CD4-positive, CD25-positive, alpha-beta regulatory T cell (primary cell): ENCODE measurements at regions not wholly inside any gene's neighbourhood (a gene's known extent, or its start where the extent isn't known, plus 50 kb on each side); places are given as distances from the start of the nearest gene placed in this dataset.

Experiments
- ATAC-seq, 2 donors: fragments of 150-1000 bp; cut with Tn5 transposase; one replicate each; pipeline ENCODE4 v1.10.0; 2021; ENCODE audit warnings: low read depth in 2 of 2, moderate number of reproducible peaks in 2 of 2, moderate library complexity in 1 of 2
- DNase-seq, 3 donors: peaks; one replicate each; pipeline versions ENCODE4 v3.0.0 to v3.0.0-alpha.2; 2012 to 2022; ENCODE audit warnings: mixed read lengths in 1 of 3
- H3K27ac ChIP-seq: one replicate; pipeline ENCODE4 v1.7.0; 2013; ENCODE audit warnings: mild to moderate bottlenecking, low read length; ENCODE audit not compliant: insufficient read depth, poor library complexity, severe bottlenecking
- H3K27me3 ChIP-seq: one replicate; pipeline ENCODE4 v1.7.0; 2013; ENCODE audit warnings: low read length; ENCODE audit not compliant: control insufficient read depth, insufficient read depth
- H3K36me3 ChIP-seq: one replicate; pipeline ENCODE4 v1.7.0; 2013; ENCODE audit warnings: mild to moderate bottlenecking, low read length, moderate library complexity; ENCODE audit not compliant: control insufficient read depth, insufficient read depth
- H3K4me1 ChIP-seq: 2 replicates; pipeline ENCODE4 v1.7.0; 2013; ENCODE audit warnings: mild to moderate bottlenecking, low read length; ENCODE audit not compliant: insufficient read depth, control insufficient read depth, poor library complexity, severe bottlenecking
- H3K4me3 ChIP-seq: one replicate; pipeline ENCODE4 v1.7.0; 2013; ENCODE audit warnings: low read depth, mild to moderate bottlenecking, low read length, moderate library complexity
- H3K9me3 ChIP-seq, 2 experiments: 1 replicate in 1 of 2; 2 replicates in 1 of 2; pipeline ENCODE4 v1.7.0; 2013; ENCODE audit warnings: low read length in 2 of 2, mild to moderate bottlenecking in 1 of 2, moderate library complexity in 1 of 2; ENCODE audit not compliant: control insufficient read depth in 2 of 2
- H3K27ac Mint-ChIP-seq, 3 donors: one replicate each; pipeline ENCODE4 v1.8.0; 2020 to 2022; ENCODE audit warnings: mild to moderate bottlenecking in 3 of 3, mixed read lengths in 3 of 3, moderate library complexity in 2 of 3
- H3K27me3 Mint-ChIP-seq: one replicate; pipeline ENCODE4 v1.8.0; 2022; ENCODE audit warnings: mild to moderate bottlenecking, mixed read lengths
- H3K36me3 Mint-ChIP-seq: one replicate; pipeline ENCODE4 v1.8.0; 2020; ENCODE audit warnings: mixed read lengths
- H3K4me1 Mint-ChIP-seq, 4 donors: one replicate each; pipeline ENCODE4 v1.8.0; 2020 to 2022; ENCODE audit warnings: mixed read lengths in 4 of 4, mild to moderate bottlenecking in 1 of 4
- H3K4me3 Mint-ChIP-seq, 4 donors: one replicate each; pipeline ENCODE4 v1.8.0; 2020 to 2022; ENCODE audit warnings: mild to moderate bottlenecking in 4 of 4, mixed read lengths in 4 of 4, moderate library complexity in 3 of 4
- H3K9me3 Mint-ChIP-seq, 7 donors: one replicate each; pipeline ENCODE4 v1.8.0; 2020 to 2022; ENCODE audit warnings: mixed read lengths in 7 of 7, mild to moderate bottlenecking in 3 of 7, moderate library complexity in 2 of 7

GRCh38 chr14:22097586-22098292, 424.1 kb upstream of the OR4E1 start:
- no peaks in the 10 kb centered on the region for H3K9me3 Mint-ChIP-seq
- no peaks in the 10 kb centered on the region for H3K27me3 Mint-ChIP-seq
- Histone ChIP-seq H3K4me3 (peak overlapping the region; percentile 66), H3K36me3 (no peaks in the 10 kb centered on the region), H3K4me1 (peaks cover 17% of the 10 kb centered on the region), H3K9me3 (no peaks in the 10 kb centered on the region), H3K27me3 (no peaks in the 10 kb centered on the region), H3K27ac (peak overlapping the region; percentile 65)
- H3K4me1 Mint-ChIP-seq: peaks cover 0 to 55% (median 22%) of the 10 kb centered on the region in 4 donors
- no peaks in the 10 kb centered on the region for H3K36me3 Mint-ChIP-seq
- peak in 1 of 3 donors; percentile 68 for DNase-seq
- peak overlapping the region; percentile 5 to 79 (median 64) for H3K4me3 Mint-ChIP-seq
- peak overlapping the region; percentile 51 to 90 (median 74) for H3K27ac Mint-ChIP-seq
- peak; percentile 43 to 44 for ATAC-seq

GRCh38 chr14:22097072-22097471, 423.5 kb upstream of the OR4E1 start:
- H3K27ac Mint-ChIP-seq: peak overlapping the region; percentile 73 to 92 (median 90)
- no peak for DNase-seq
- H3K27me3 Mint-ChIP-seq: no peaks in the 10 kb centered on the region
- H3K4me3 Mint-ChIP-seq: peak overlapping the region; percentile 75 to 88 (median 82)
- H3K4me3 ChIP-seq: peak overlapping the region; percentile 66
- H3K9me3 ChIP-seq: no peaks in the 10 kb centered on the region
- ATAC-seq: no peak
- no peaks in the 10 kb centered on the region for H3K27me3 ChIP-seq
- H3K27ac ChIP-seq: peak overlapping the region; percentile 65
- no peaks in the 10 kb centered on the region for H3K9me3 Mint-ChIP-seq
- peaks cover 17% of the 10 kb centered on the region for H3K4me1 ChIP-seq
- no peaks in the 10 kb centered on the region for H3K36me3 ChIP-seq
- no peaks in the 10 kb centered on the region for H3K36me3 Mint-ChIP-seq
- peaks cover 0 to 55% (median 22%) of the 10 kb centered on the region in 4 donors for H3K4me1 Mint-ChIP-seq

- ATAC-seq: peak; percentile 71 to 74
- H3K9me3 ChIP-seq: no peaks in the 10 kb centered on the region
- DNase-seq: peak in 2 of 3 donors; percentile 28 to 83
- peak overlapping the region; percentile 65 for H3K27ac ChIP-seq
- Mint-ChIP-seq H3K36me3 (no peaks in the 10 kb centered on the region), H3K4me1 (peaks cover 0 to 55% (median 22%) of the 10 kb centered on the region in 4 donors), H3K4me3 (peak overlapping the region; percentile 75 to 88 (median 82)), H3K27me3 (no peaks in the 10 kb centered on the region), H3K27ac (peak overlapping the region; percentile 73 to 93 (median 81)), H3K9me3 (no peaks in the 10 kb centered on the region)
- no peaks in the 10 kb centered on the region for H3K36me3 ChIP-seq
- peak overlapping the region; percentile 66 for H3K4me3 ChIP-seq
- H3K27me3 ChIP-seq: no peaks in the 10 kb centered on the region
- peaks cover 17% of the 10 kb centered on the region for H3K4me1 ChIP-seq
These were observed 422.9 kb upstream of the OR4E1 start for GRCh38 chr14:22096514-22096895.

GRCh38 chr14:22095860-22096513, 422.4 kb upstream of the OR4E1 start:
- H3K36me3 Mint-ChIP-seq: no peaks in the 10 kb centered on the region
- Histone ChIP-seq H3K27ac (peak overlapping the region; percentile 55), H3K27me3 (no peaks in the 10 kb centered on the region), H3K9me3 (no peaks in the 10 kb centered on the region), H3K4me1 (peaks cover 17% of the 10 kb centered on the region), H3K36me3 (no peaks in the 10 kb centered on the region), H3K4me3 (peak overlapping the region; percentile 66)
- peaks cover 0 to 55% (median 22%) of the 10 kb centered on the region in 4 donors for H3K4me1 Mint-ChIP-seq
- H3K27ac Mint-ChIP-seq: peak overlapping the region; percentile 65 to 93 (median 81)
- no peaks in the 10 kb centered on the region for H3K27me3 Mint-ChIP-seq
- ATAC-seq: peak; percentile 10 to 35
- peak in 1 of 3 donors; percentile 65 for DNase-seq
- H3K9me3 Mint-ChIP-seq: no peaks in the 10 kb centered on the region
- H3K4me3 Mint-ChIP-seq: peak overlapping the region; percentile 75 to 88 (median 82)

- Histone ChIP-seq H3K27me3 (no peaks in the 10 kb centered on the region), H3K36me3 (no peaks in the 10 kb centered on the region), H3K27ac (no peak overlapping the region), H3K4me1 (no peaks in the 10 kb centered on the region), H3K4me3 (no peak overlapping the region), H3K9me3 (no peaks in the 10 kb centered on the region)
- no peaks in the 10 kb centered on the region for H3K9me3 Mint-ChIP-seq
- ATAC-seq: no peak
- no peak overlapping the region for H3K4me3 Mint-ChIP-seq
- peaks cover 0 to 12% (median 6%) of the 10 kb centered on the region in 4 donors for H3K4me1 Mint-ChIP-seq
- no peak overlapping the region for H3K27ac Mint-ChIP-seq
- H3K27me3 Mint-ChIP-seq: no peaks in the 10 kb centered on the region
- DNase-seq: no peak
- H3K36me3 Mint-ChIP-seq: no peaks in the 10 kb centered on the region
These were observed 416.3 kb upstream of the OR4E1 start for GRCh38 chr14:22089940-22090339.

- Histone ChIP-seq H3K4me1 (no peaks in the 10 kb centered on the region), H3K27ac (no peak overlapping the region), H3K27me3 (no peaks in the 10 kb centered on the region), H3K36me3 (no peaks in the 10 kb centered on the region), H3K9me3 (no peaks in the 10 kb centered on the region), H3K4me3 (no peak overlapping the region)
- H3K27ac Mint-ChIP-seq: no peak overlapping the region
- no peaks in the 10 kb centered on the region for H3K9me3 Mint-ChIP-seq
- H3K36me3 Mint-ChIP-seq: no peaks in the 10 kb centered on the region
- peaks cover 4 to 17% (median 10%) of the 10 kb centered on the region in 4 donors for H3K4me1 Mint-ChIP-seq
- H3K27me3 Mint-ChIP-seq: peaks cover 5% of the 10 kb centered on the region
- no peak overlapping the region for H3K4me3 Mint-ChIP-seq
- DNase-seq: no peak
- no peak for ATAC-seq
These were observed 415.2 kb upstream of the OR4E1 start for GRCh38 chr14:22088614-22089342.

- ATAC-seq (no peak), DNase-seq (no peak)
- Histone ChIP-seq H3K36me3 (no peaks in the 10 kb centered on the region), H3K4me3 (peak overlapping the region; percentile 48), H3K27ac (no peak overlapping the region), H3K4me1 (no peaks in the 10 kb centered on the region), H3K27me3 (no peaks in the 10 kb centered on the region), H3K9me3 (no peaks in the 10 kb centered on the region)
- Mint-ChIP-seq H3K27me3 (peaks cover 5% of the 10 kb centered on the region), H3K27ac (peak overlapping the region in 2 of 3 donors; percentile 63 to 69), H3K36me3 (no peaks in the 10 kb centered on the region), H3K4me3 (peak overlapping the region; percentile 52 to 82 (median 78)), H3K4me1 (peaks cover 4 to 18% (median 11%) of the 10 kb centered on the region in 4 donors), H3K9me3 (no peaks in the 10 kb centered on the region)
These were observed 412.5 kb upstream of the OR4E1 start for GRCh38 chr14:22086131-22086530.
